GM19324 (cell line): ENCODE measurements at regions not wholly inside any gene's neighbourhood (a gene's known extent, or its start where the extent isn't known, plus 50 kb on each side); places are given as distances from the start of the nearest gene placed in this dataset.
"Not testable (repeated sequence)": the region's sequence is repeated elsewhere in the genome, so short reads cannot be mapped to it uniquely, and the experiment has no call there.

Experiments
- ATAC-seq: cut with Tn5 transposase; IDR thresholded peaks from one replicate; pipeline ENCODE4 v1.9.1; 2021; ENCODE audit warnings: mild to moderate bottlenecking, moderate library complexity; ENCODE audit not compliant: unreplicated experiment, low FRiP score

GRCh38 chr1:191448279-191448678, 710.0 kb upstream of the RGS18 start:
- not testable (repeated sequence) for ATAC-seq

- no peak for ATAC-seq
These were observed 705.7 kb upstream of the RGS18 start for GRCh38 chr1:191452586-191452985.

- ATAC-seq: no peak
These were observed 704.8 kb upstream of the RGS18 start for GRCh38 chr1:191453487-191453886.

GRCh38 chr1:191457889-191458288, 700.4 kb upstream of the RGS18 start:
- no peak for ATAC-seq

- ATAC-seq: no peak
These were observed 698.0 kb upstream of the RGS18 start for GRCh38 chr1:191460234-191460633.

- ATAC-seq: no peak
These were observed 674.3 kb upstream of the RGS18 start for GRCh38 chr1:191483988-191484387.

- ATAC-seq: no peak
These were observed 668.0 kb upstream of the RGS18 start for GRCh38 chr1:191490303-191490702.

GRCh38 chr1:191495040-191495439, 663.2 kb upstream of the RGS18 start:
- no peak for ATAC-seq

GRCh38 chr1:191498318-191498717, 659.9 kb upstream of the RGS18 start:
- no peak for ATAC-seq

GRCh38 chr1:191498825-191499224, 659.4 kb upstream of the RGS18 start:
- ATAC-seq: no peak

- no peak for ATAC-seq
These were observed 653.3 kb upstream of the RGS18 start for GRCh38 chr1:191504999-191505398.

GRCh38 chr1:191508239-191508638, 650.0 kb upstream of the RGS18 start:
- ATAC-seq: no peak

GRCh38 chr1:191511480-191511879, 646.8 kb upstream of the RGS18 start:
- not testable (repeated sequence) for ATAC-seq

GRCh38 chr1:191517826-191518225, 640.4 kb upstream of the RGS18 start:
- no peak for ATAC-seq

GRCh38 chr1:191519519-191519918, 638.7 kb upstream of the RGS18 start:
- no peak for ATAC-seq

GRCh38 chr1:191520345-191520744, 637.9 kb upstream of the RGS18 start:
- ATAC-seq: no peak

- ATAC-seq: not testable (repeated sequence)
These were observed 632.3 kb upstream of the RGS18 start for GRCh38 chr1:191525944-191526343.

GRCh38 chr1:191528275-191528674, 630.0 kb upstream of the RGS18 start:
- no peak for ATAC-seq

- ATAC-seq: no peak
These were observed 627.3 kb upstream of the RGS18 start for GRCh38 chr1:191530928-191531327.

- ATAC-seq: no peak
These were observed 625.0 kb upstream of the RGS18 start for GRCh38 chr1:191533254-191533653.

- ATAC-seq: no peak
These were observed 621.4 kb upstream of the RGS18 start for GRCh38 chr1:191536791-191537429.

GRCh38 chr1:191541758-191542157, 616.5 kb upstream of the RGS18 start:
- no peak for ATAC-seq

- no peak for ATAC-seq
These were observed 615.8 kb upstream of the RGS18 start for GRCh38 chr1:191542444-191542843.
